ENCODE measurements at regions not wholly inside any gene's neighbourhood (a gene's known extent, or its start where the extent isn't known, plus 50 kb on each side); places are given as distances from the start of the nearest gene placed in this dataset.
"Not testable (repeated sequence)": the region's sequence is repeated elsewhere in the genome, so short reads cannot be mapped to it uniquely, and the experiment has no call there.

- TF ChIP-seq CTCF, POLR2A (IDR thresholded peaks at IDR 0.05): not testable (repeated sequence)
Observed at GRCh38 chr21:5108048-5108775, 5413.2 kb upstream of the TPTE start.
